CD14-positive monocyte (primary cell): ENCODE measurements at regions not wholly inside any gene's neighbourhood (a gene's known extent, or its start where the extent isn't known, plus 50 kb on each side); places are given as distances from the start of the nearest gene placed in this dataset.

Experiments used
- DNase-seq, 3 donors: peaks; one replicate each; pipeline ENCODE4 v3.0.0-alpha.2; 2011 to 2022
- H2AFZ ChIP-seq: 2 replicates; pipeline ENCODE4 v1.6.0; 2012; ENCODE audit warnings: mild to moderate bottlenecking, low read depth, low read length, inconsistent platforms; ENCODE audit not compliant: insufficient read depth, poor library complexity, severe bottlenecking
- H3K27ac ChIP-seq, 2 donors: 1 replicate in 1 of 2; 2 replicates in 1 of 2; pipeline ENCODE4 v1.5.1; 2012 to 2013; ENCODE audit warnings: low read length in 2 of 2, control low read depth in 1 of 2, inconsistent platforms in 1 of 2, low read depth in 1 of 2, mild to moderate bottlenecking in 1 of 2
- H3K27me3 ChIP-seq, 2 donors: one replicate each; pipeline versions ENCODE4 v1.6.0 to v1.6.1; 2011 to 2013; ENCODE audit warnings: low read length in 2 of 2; ENCODE audit not compliant: control insufficient read depth in 2 of 2, insufficient read depth in 2 of 2
- H3K36me3 ChIP-seq, 2 donors: replicated peaks in 1 of 2; 1 replicate in 1 of 2; 2 replicates in 1 of 2; pipeline versions ENCODE4 v1.5.1 to v1.6.1; 2012 to 2013; ENCODE audit warnings: low read length in 2 of 2, control low read depth in 1 of 2, inconsistent platforms in 1 of 2, mild to moderate bottlenecking in 1 of 2; ENCODE audit not compliant: insufficient read depth in 2 of 2, control insufficient read depth in 1 of 2
- H3K4me1 ChIP-seq, 2 donors: 1 replicate in 1 of 2; 2 replicates in 1 of 2; pipeline versions ENCODE4 v1.5.1 to v1.6.1; 2012 to 2013; ENCODE audit warnings: low read length in 2 of 2, control low read depth in 1 of 2, inconsistent platforms in 1 of 2, mild to moderate bottlenecking in 1 of 2, moderate library complexity in 1 of 2; ENCODE audit not compliant: insufficient read depth in 2 of 2, control insufficient read depth in 1 of 2
- H3K4me2 ChIP-seq: replicated peaks from 2 replicates; pipeline ENCODE3; 2012; ENCODE audit warnings: low read length, moderate library complexity, mild to moderate bottlenecking; ENCODE audit not compliant: poor library complexity, severe bottlenecking; ENCODE audit errors: extremely low read depth
- H3K4me3 ChIP-seq, 3 experiments: fragments of 200-600 bp in 1 of 3; sonication (generic) in 1 of 3; replicated peaks in 1 of 3; 1 replicate in 2 of 3; 2 replicates in 1 of 3; pipeline ENCODE4 v1.5.1; 2011 to 2013; ENCODE audit warnings: low read length in 3 of 3, mild to moderate bottlenecking in 3 of 3, control low read depth in 2 of 3, low read depth in 2 of 3, inconsistent platforms in 1 of 3, moderate library complexity in 1 of 3
- H3K79me2 ChIP-seq: 2 replicates; pipeline ENCODE4 v1.6.0; 2012; ENCODE audit warnings: mild to moderate bottlenecking, control low read depth, inconsistent platforms, low read length, moderate library complexity; ENCODE audit not compliant: insufficient read depth
- H3K9ac ChIP-seq: 2 replicates; pipeline ENCODE4 v1.6.0; 2017; ENCODE audit warnings: low read length, mild to moderate bottlenecking; ENCODE audit not compliant: insufficient read depth, poor library complexity, severe bottlenecking
- H3K9me3 ChIP-seq, 2 donors: replicated peaks in 1 of 2; 1 replicate in 1 of 2; 2 replicates in 1 of 2; pipeline versions ENCODE4 v1.5.1 to v1.6.1; 2012 to 2013; ENCODE audit warnings: low read length in 2 of 2, control low read depth in 1 of 2; ENCODE audit not compliant: control insufficient read depth in 1 of 2, insufficient read depth in 1 of 2
- H4K20me1 ChIP-seq: 2 replicates; pipeline ENCODE4 v1.6.0; 2012; ENCODE audit warnings: mild to moderate bottlenecking, low read length, control low read depth, moderate library complexity; ENCODE audit not compliant: insufficient read depth
- H3K27ac Mint-ChIP-seq, 7 donors: one replicate each; pipeline ENCODE4 v1.8.0; 2020; ENCODE audit warnings: mild to moderate bottlenecking in 7 of 7, mixed read lengths in 7 of 7, moderate library complexity in 6 of 7, inconsistent platforms in 2 of 7
- H3K27me3 Mint-ChIP-seq, 3 donors: one replicate each; pipeline ENCODE4 v1.8.0; 2021 to 2022; ENCODE audit warnings: low read depth in 3 of 3, mild to moderate bottlenecking in 3 of 3, mixed read lengths in 3 of 3, moderate library complexity in 3 of 3, inconsistent platforms in 1 of 3
- H3K36me3 Mint-ChIP-seq, 2 donors: one replicate each; pipeline ENCODE4 v1.8.0; 2020; ENCODE audit warnings: mixed read lengths in 2 of 2, inconsistent platforms in 1 of 2, mild to moderate bottlenecking in 1 of 2
- H3K4me1 Mint-ChIP-seq: one replicate; pipeline ENCODE4 v1.8.0; 2020; ENCODE audit warnings: mild to moderate bottlenecking, mixed read lengths
- H3K4me3 Mint-ChIP-seq, 2 donors: one replicate each; pipeline ENCODE4 v1.8.0; 2020; ENCODE audit warnings: mild to moderate bottlenecking in 2 of 2, mixed read lengths in 2 of 2, moderate library complexity in 1 of 2
- H3K9me3 Mint-ChIP-seq, 7 donors: one replicate each; pipeline ENCODE4 v1.8.0; 2020 to 2022; ENCODE audit warnings: mixed read lengths in 7 of 7, mild to moderate bottlenecking in 6 of 7, moderate library complexity in 6 of 7, inconsistent platforms in 2 of 7
- CTCF ChIP-seq: fragments of 200-600 bp; IDR thresholded peaks from one replicate; pipeline ENCODE4 v1.8.0; 2022; ENCODE audit warnings: antibody characterized with exemption, mild to moderate bottlenecking
- WGBS: methylation state at CpG from one replicate; pipeline ENCODE4 v1.1.5; 2013; ENCODE audit warnings: missing lambda C conversion rate; ENCODE audit not compliant: insufficient coverage; 5-methylcytosine and 5-hydroxymethylcytosine counted together
- intact Hi-C, 2 donors: fragments of 100-400 bp; cut with micrococcal nuclease; formaldehyde crosslinking; loops; one replicate each; pipeline versions ENCODE4 v1.15.0 to v1.15.1; 2023

GRCh38 chr22:27340047-27340446 is 461.5 kb downstream of the MN1 start:
- Mint-ChIP-seq H3K4me1 (no peaks in the 10 kb centered on the region), H3K4me3 (no peak overlapping the region), H3K36me3 (no peaks in the 10 kb centered on the region), H3K9me3 (peaks cover 0 to 3% (median 0%) of the 10 kb centered on the region in 7 donors), H3K27ac (no peak overlapping the region), H3K27me3 (peaks cover 2 to 7% (median 4%) of the 10 kb centered on the region in 3 donors)
- H3K27me3 ChIP-seq = peaks cover 0 to 4% of the 10 kb centered on the region in 2 donors
- H3K9ac ChIP-seq = no peak overlapping the region
- H2AFZ ChIP-seq = no peak overlapping the region
- no peak overlapping the region for H3K27ac ChIP-seq
- H3K9me3 ChIP-seq = no peaks in the 10 kb centered on the region
- no peak overlapping the region for H3K4me2 ChIP-seq
- WGBS = 90% methylated on average over 2 of the region's 2 CpGs
- TF ChIP-seq CTCF = no peak
- no peak overlapping the region for H3K4me3 ChIP-seq
- no peaks in the 10 kb centered on the region for H3K79me2 ChIP-seq
- H3K4me1 ChIP-seq = no peaks in the 10 kb centered on the region
- no peaks in the 10 kb centered on the region for H4K20me1 ChIP-seq
- intact Hi-C loops = no loop called here
- no peaks in the 10 kb centered on the region for H3K36me3 ChIP-seq
- DNase-seq = no peak

DNA sequence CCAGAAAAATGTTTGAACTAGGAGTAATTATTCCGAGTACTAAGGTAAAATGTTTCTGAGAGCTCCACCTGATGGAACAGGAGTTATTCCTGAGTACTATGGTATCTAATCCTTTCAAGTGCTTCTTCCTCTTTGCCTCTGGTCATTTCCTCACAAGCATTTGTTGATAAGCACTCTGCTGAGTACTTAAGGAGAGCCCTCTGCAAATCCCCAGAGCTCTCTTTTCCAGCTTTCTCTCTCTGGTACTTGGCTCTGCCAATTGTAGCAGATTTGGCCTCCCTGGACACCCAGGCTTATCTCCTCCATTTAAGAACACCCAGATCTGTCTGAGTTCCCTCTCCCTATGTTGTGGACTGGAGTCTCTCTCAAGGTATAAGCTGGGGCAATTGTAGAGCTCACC is 457.0 kb downstream of the MN1 start:
- no peaks in the 10 kb centered on the region for H3K4me1 ChIP-seq
- H3K79me2 ChIP-seq = no peaks in the 10 kb centered on the region
- Mint-ChIP-seq H3K4me1 (no peaks in the 10 kb centered on the region), H3K27ac (no peak overlapping the region), H3K9me3 (peaks cover 0 to 6% (median 3%) of the 10 kb centered on the region in 7 donors), H3K36me3 (no peaks in the 10 kb centered on the region), H3K4me3 (no peak overlapping the region), H3K27me3 (peaks cover 0 to 9% (median 6%) of the 10 kb centered on the region in 3 donors)
- no peak overlapping the region for H3K9ac ChIP-seq
- H3K27me3 ChIP-seq = peaks cover 0 to 4% of the 10 kb centered on the region in 2 donors
- no peaks in the 10 kb centered on the region for H4K20me1 ChIP-seq
- H3K36me3 ChIP-seq = no peaks in the 10 kb centered on the region
- intact Hi-C loops = no loop called here
- WGBS = no CpG with 5 or more reads among the region's 1 CpG
- H2AFZ ChIP-seq = no peak overlapping the region
- peaks cover 0 to 3% of the 10 kb centered on the region in 2 donors for H3K9me3 ChIP-seq
- no peak overlapping the region for H3K27ac ChIP-seq
- TF ChIP-seq CTCF = no peak
- DNase-seq = no peak
- H3K4me2 ChIP-seq = no peak overlapping the region
- no peak overlapping the region for H3K4me3 ChIP-seq
